ENCODE measurements at regions not wholly inside any gene's neighbourhood (a gene's known extent, or its start where the extent isn't known, plus 50 kb on each side); places are given as distances from the start of the nearest gene placed in this dataset.
"Not testable (repeated sequence)": the region's sequence is repeated elsewhere in the genome, so short reads cannot be mapped to it uniquely, and the experiment has no call there.

GRCh38 chrX:9267415-9267814, 197.4 kb upstream of the TBL1X start:
- no peak for DNase-seq (ENCODE audit: low read depth in 3 of 3)

GRCh38 chrX:9269134-9269533, 195.7 kb upstream of the TBL1X start:
- DNase-seq (ENCODE audit: low read depth in 3 of 3), result no peak

DNA sequence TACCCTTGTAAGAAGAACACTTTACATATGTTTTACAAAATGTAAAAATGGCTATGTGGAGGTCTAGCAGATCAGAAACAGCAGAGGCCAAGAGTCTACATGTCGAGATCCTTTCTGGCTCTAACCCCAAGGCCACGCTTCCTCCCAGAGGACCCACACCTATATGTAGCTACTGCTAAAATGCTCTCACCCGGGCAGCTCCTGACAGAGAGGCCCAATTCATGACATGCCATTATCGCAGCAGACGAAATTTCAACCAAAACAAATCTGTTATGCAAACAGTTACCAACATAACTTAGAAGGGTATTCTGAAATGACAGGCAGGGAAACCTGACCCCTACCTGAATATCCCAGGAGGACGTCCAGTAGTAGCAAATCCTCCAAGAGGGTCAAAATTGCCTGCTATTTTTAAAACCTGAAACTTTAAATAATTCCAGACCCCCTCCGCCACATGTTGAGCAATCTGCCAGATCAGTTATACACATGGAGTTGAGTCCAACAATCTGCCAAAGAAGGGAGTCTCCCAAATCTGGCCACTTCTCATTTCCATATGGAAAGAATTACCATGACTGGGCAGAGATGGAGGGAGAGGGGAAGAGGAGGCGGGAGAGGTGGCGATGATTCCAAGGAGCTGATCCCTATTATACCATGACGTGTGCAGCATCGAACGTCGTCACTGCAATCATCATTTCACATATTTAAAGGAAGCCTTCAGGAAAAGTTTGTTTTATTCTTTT, 192.9 kb upstream of the TBL1X start:
- DNase-seq (ENCODE audit: low read depth in 3 of 3), result no peak

GRCh38 chrX:9273744-9274143, 191.1 kb upstream of the TBL1X start:
- no peak for DNase-seq (ENCODE audit: low read depth in 3 of 3)

GRCh38 chrX:9278475-9279233, 186.2 kb upstream of the TBL1X start:
- DNase-seq (ENCODE audit: low read depth in 3 of 3), result no peak

GRCh38 chrX:9279234-9279544, 185.7 kb upstream of the TBL1X start:
- no peak for DNase-seq (ENCODE audit: low read depth in 3 of 3)

GRCh38 chrX:9280831-9281230, 184.0 kb upstream of the TBL1X start:
- no peak for DNase-seq (ENCODE audit: low read depth in 3 of 3)

- DNase-seq (ENCODE audit: low read depth in 3 of 3), result no peak
Observed at GRCh38 chrX:9282325-9282724, 182.5 kb upstream of the TBL1X start.

GRCh38 chrX:9285342-9285771, 179.5 kb upstream of the TBL1X start:
- DNase-seq (ENCODE audit: low read depth in 3 of 3), result peak; percentile 28 to 69 (median 49)

- DNase-seq (ENCODE audit: low read depth in 3 of 3), result no peak
Observed at GRCh38 chrX:9286234-9286633, 178.6 kb upstream of the TBL1X start.

DNA sequence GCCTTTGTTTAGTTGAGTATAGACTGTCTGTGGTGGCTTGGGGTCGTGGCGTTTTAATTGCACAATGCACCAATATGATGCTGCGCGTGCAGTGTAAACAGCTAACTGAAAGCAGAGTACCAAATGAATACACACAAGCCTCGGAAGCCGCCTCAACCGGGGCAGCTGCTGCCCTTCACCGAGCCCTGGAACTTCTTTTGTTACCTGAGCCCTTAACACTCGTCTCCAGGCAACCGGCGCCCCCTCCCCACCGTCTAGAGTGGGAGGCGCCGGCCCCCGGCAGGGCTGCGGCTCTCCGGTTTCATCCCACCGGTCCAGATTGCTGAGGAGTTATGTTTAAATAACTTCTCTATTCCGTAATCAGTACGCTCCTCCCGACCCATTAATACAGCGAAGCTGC, 173.2 kb upstream of the TBL1X start:
- DNase-seq (ENCODE audit: low read depth in 3 of 3), result no peak

DNA sequence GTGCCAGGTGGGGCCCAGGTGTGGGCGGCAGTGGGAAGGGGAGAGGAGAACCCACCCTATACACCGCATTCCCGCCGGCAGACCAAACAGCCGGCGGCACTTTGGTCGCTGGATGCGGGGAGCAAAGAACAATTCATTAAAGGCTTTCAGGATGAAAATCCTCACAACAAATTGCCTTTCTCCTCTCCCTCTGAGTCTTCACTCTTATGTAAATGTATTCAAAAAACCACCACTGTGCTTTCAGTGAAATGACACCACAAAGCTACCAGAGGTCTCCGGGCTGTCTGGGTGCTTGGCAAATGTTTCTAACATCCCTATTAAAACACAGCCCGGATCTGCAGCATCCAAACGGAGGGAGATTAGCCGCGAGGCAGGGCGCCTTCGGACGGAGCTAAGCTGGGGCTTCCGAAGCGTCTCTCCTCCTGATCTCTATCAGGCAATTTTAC, 171.8 kb upstream of the TBL1X start:
- no peak for DNase-seq (ENCODE audit: low read depth in 3 of 3)

DNA sequence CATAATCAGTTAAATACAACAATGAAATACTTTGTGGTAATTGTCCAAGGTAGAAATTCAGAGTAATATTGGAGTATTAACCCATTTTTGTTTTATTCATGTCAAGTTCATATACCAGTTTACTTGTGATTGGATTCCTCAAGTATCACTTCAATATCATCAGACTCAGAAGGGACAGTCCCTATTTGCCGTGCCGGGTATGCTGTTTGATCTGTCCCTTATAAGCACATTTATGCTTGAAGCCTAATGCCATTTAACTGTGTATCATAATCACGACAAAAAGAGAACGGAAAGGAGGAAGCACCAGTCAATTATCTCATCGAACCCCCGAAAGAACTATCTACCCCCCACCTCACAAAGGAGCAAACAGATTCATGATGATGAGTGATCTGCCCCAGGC, 171.0 kb upstream of the TBL1X start:
- DNase-seq (ENCODE audit: low read depth in 3 of 3), result no peak

DNA sequence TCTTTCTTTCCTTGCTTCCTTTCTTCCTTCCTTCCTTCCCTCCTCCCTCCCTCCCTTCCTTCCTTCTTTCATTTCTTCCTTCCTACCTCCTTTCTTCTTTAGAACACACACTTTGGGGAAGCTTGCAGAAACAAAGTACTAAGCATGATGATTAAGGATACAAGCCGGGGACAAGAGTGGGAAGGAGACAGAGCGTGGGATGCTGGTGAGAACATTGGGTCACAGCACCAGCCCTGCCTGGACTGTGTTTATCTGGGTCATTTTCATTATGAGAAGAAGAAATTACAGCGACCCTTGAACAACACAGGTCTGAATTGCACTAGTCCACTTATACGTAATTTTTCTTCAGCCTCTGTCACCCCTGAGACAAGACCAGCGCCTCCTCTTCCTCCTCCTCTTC, 169.3 kb upstream of the TBL1X start:
- DNase-seq (ENCODE audit: low read depth in 3 of 3), result no peak

GRCh38 chrX:9298221-9298620, 166.6 kb upstream of the TBL1X start:
- DNase-seq (ENCODE audit: low read depth in 3 of 3), result no peak

- DNase-seq (ENCODE audit: low read depth in 3 of 3), result not testable (repeated sequence)
Observed at GRCh38 chrX:9299681-9300080, 165.2 kb upstream of the TBL1X start.

DNA sequence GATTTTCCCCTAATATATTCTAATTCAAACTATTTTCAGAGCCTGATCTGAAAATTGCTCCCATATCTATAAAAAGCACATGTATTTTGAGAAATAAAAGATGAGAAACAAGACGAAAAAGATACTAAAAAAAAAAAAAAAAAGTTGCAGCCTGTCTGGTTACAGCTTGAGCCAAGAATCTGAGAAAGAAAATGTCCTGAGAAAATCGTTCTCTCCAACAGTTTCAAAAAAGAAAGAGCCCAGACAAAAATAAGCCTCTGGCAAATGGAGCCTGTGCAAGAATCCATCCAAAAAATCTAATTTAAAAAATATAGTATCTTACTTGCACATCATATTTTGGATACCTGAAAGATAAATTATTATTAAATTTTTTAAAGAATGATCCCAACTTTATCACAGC, 163.0 kb upstream of the TBL1X start:
- no peak for DNase-seq (ENCODE audit: low read depth in 3 of 3)

GRCh38 chrX:9302381-9302780, 162.5 kb upstream of the TBL1X start:
- DNase-seq (ENCODE audit: low read depth in 3 of 3), result no peak

DNA sequence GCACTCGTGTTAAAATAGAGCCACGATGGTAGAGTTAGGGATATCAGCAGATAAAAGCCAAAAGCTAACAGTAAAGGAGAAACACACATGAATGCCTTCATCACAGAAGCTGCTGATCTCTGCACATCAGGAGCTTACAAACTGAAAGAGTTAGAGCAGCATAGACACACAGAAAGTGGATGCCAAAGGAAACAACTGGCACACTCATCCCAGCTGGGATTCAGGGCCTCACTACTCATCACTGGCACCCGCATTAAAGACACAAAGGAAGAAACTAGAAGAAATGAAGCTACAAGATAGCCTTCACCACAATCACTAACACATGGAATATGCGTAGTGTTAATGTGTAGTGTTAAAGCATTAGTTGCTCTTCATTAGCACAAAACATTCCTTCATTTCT, 156.4 kb upstream of the TBL1X start:
- DNase-seq (ENCODE audit: low read depth in 3 of 3), result no peak

DNA sequence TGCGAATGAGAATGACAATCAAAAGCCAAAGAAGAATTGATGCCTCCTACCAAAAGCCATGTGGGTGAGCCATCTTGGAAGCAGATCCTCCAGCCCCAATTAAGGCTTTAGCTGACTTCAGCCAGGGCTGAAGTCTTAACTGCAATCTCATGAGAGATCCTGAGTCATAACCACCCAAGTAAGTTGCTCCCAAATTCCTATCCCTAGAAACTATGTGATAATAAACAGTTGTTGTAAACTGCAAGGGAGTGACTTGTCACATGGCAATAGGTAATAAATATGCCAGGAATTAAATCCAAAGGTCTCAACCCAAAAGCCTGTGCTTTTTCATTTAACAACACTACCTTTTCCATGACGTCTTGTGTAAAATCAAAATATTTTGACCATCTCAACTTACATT, 154.2 kb upstream of the TBL1X start:
- no peak for DNase-seq (ENCODE audit: low read depth in 3 of 3)

DNA sequence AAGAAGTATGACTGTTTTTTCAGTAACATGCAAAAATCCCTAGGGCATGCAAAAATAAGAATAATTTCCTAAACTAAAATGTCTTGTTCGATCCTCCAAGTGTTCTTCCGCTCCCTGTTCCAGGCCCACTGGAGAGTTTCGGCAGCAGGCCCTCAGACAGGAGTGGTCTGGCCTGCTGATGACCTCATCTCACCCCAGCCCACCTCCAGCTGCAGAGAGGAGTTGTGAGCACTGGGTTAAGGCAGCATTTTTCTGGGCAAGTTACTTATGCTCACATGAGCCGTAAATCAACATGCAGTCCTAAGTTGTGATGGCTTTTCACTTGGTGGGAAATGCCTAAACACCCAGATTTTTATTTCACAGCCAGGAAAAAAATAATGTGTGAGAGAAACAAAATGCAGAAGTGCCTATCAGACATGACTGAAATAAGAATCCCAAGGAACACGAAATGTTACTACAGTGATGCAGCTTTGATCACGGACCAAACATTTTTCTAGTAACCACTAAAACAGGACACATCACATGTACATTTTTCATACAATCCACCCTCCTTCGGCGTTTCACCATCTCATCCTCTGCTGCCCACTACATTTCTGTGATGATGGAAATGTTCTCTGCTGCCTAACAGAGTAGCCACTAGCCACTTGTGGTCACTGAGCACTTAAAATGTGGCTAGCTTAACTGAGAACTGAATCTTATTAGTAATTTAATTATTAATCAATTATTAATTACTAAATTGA, 153.3 kb upstream of the TBL1X start:
- DNase-seq (ENCODE audit: low read depth in 3 of 3), result no peak

DNA sequence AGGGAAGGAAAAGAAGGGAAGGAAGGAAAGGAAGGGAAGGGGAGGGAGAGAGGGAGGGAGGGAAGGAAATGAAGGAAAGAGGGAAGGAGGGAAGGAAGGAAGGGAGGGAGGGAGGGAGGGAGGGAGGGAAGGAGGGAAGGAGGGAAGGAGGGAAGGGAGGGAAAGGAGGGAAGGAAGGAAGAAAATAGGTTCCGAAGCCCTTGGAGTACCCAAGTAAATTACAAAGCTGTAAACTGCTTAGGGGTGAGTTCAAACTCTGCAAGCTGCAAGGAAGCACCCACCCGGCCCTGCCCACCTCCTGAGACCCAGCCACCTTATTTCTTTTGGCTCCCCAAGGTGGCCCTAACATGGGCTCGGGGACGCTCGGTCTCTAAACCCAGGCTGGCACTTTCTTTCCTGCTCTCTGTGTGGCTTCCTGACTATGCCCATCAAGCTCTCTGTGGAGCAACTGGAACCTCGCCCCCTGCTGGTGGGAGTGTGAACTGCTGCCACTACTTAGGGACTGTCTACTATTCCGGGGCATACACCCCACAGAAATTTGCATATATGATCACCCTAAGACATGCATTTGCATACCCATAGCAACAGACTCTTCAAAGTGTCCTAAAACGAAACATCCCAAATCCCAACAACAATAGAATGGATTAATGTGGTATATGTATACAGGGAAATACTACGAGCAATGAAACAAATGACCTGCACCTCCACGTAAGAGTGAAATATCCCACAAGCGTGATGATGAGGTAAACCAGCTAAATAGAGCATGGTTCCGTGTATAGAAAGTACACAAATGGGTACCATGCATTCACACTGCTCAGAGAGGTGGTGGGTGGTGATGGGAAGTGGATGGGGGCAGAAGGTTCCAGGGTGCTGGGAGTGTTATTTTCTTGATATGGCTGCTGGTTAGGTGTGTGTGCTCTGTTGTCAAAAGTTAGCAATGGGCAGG, 151.7 kb upstream of the TBL1X start:
- DNase-seq (ENCODE audit: low read depth in 3 of 3), result peak; percentile 52 to 72 (median 56)
